T47D (cell line): ENCODE measurements at regions not wholly inside any gene's neighbourhood (a gene's known extent, or its start where the extent isn't known, plus 50 kb on each side); places are given as distances from the start of the nearest gene placed in this dataset.
"Not testable (repeated sequence)": the region's sequence is repeated elsewhere in the genome, so short reads cannot be mapped to it uniquely, and the experiment has no call there.

Experiments
- DNase-seq, 2 experiments: peaks; one replicate each; pipeline versions ENCODE4 v3.0.0 to v3.0.0-alpha.2; 2011 to 2012; ENCODE audit warnings: low read depth in 1 of 2, low spot score in 1 of 2
- JUND ChIP-seq: IDR thresholded peaks from 2 replicates; pipeline ENCODE4 v1.6.1; 2012; ENCODE audit warnings: low read depth
- in situ Hi-C: cut with HindIII; loops from 2 replicates; pipeline ENCODE4 v1.10.0; 2016; ENCODE audit warnings: low sequenced_read_pairs, low pct_unique_long_range_greater_than_20kb

- in situ Hi-C loops = no loop called here
- DNase-seq = no peak
- no peak for TF ChIP-seq JUND
These were observed 58.2 kb downstream of the SMIM38 start for GRCh38 chr11:69213964-69214363.

- in situ Hi-C loops = no loop called here
- no peak for DNase-seq
- TF ChIP-seq JUND = no peak
These were observed 59.5 kb downstream of the SMIM38 start for GRCh38 chr11:69215216-69215615.

DNA sequence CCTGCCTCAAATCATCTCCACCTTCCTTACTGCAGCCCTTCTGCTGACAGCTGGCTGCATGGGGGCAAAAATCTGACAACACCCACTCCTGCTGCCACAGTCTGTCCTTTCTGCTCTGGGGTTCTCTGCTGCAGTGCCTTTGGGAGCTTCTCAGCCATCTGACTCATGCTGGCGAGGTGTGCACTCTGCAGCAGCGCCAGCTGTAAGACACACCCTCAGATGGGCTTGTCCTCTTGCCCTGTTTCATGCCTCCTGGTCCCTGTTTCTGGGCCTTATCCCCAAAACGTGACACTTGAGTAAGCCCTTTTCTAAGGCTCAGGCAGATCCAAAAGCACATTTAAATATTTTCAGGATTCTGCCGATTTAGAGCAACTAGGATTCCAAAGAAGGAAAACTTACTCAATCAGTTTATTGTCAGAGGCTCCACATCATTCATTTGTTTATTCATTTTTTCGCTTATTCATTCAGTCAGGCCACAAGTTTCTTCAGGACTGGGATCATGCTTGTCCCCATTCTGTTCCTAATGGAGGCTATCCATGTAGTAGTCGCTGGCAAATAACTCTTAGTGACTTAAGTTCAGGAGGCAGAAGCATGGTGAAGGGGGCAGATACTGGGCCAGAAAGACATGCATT, 60.2 kb downstream of the SMIM38 start:
- in situ Hi-C loops = no loop called here
- TF ChIP-seq JUND = no peak
- DNase-seq = no peak

- no peak for DNase-seq
- TF ChIP-seq JUND = no peak
- in situ Hi-C loops = no loop called here
These were observed 60.9 kb downstream of the SMIM38 start for GRCh38 chr11:69216647-69217051.

DNA sequence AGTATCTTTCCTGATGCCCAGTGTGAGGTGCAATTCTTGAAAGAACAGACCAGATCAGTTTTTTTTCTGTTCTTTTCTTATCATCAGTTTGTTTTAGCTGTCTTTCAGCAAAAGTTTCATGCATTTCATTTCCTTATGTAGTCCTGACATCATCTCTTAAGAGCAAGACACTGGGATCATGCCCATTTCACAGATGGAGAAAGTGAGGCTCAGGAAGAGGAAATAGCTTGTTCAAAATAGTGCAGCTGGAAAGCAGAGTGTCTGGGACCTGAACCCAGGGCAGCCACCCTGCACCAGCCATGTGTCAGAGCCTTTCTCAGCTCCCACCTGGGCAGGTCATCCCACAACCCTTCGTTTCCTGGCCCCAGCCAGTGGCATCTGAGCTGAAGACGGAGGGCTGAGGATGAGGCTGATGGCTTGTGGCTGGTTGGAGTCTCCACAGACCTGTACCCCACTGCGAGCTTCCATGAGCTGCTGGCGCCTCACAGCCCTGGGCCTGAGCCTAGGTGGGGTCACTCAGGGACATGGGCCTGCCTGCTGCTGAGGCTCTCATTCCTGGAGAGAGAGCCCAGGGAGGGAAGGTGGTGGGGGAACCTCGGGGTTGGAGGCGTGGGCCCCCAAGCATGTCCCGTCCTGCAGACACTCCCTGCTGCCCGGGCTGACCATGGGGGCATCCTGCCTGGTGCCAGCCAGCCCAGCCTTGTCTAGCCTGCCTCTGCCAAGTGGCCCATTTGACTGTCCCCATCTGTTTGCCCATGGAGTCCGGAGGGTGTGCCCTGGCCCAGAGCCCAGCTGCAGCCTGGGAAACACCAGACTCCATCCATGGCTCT, 61.8 kb downstream of the SMIM38 start:
- in situ Hi-C loops = no loop called here
- no peak for TF ChIP-seq JUND
- no peak for DNase-seq

GRCh38 chr11:69218271-69218682, 62.5 kb downstream of the SMIM38 start:
- DNase-seq = no peak
- in situ Hi-C loops = no loop called here
- TF ChIP-seq JUND = no peak

GRCh38 chr11:69218946-69219720, 63.4 kb downstream of the SMIM38 start:
- DNase-seq = no peak
- TF ChIP-seq JUND = no peak
- in situ Hi-C loops = no loop called here

GRCh38 chr11:69219991-69220390, 64.3 kb downstream of the SMIM38 start:
- no peak for TF ChIP-seq JUND
- DNase-seq = no peak
- in situ Hi-C loops = no loop called here

DNA sequence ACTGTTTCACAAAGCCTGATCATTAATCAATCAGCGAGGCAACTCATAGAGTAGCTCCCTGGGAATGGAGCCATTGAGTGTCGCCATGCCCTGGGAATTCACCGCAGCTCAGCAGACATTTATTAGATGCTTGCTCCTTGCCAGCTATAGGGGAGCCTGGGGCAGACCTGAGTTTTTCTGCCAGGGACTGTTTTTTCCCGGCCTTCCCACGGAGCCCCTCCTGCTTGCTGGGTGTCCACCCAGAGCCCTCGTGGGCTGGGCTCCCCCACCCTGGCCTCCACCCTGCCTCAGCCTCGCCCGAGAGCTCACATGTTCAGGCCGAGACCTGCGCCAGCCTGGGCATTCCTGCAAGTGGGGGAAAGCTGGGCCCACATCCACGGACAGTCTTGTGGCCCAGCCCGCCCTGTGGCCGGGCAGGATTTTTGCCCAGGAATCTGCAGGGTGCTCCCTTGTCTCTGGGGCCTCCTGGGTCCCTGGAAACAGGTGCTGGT, 64.9 kb downstream of the SMIM38 start:
- no peak for TF ChIP-seq JUND
- in situ Hi-C loops = no loop called here
- DNase-seq = no peak

DNA sequence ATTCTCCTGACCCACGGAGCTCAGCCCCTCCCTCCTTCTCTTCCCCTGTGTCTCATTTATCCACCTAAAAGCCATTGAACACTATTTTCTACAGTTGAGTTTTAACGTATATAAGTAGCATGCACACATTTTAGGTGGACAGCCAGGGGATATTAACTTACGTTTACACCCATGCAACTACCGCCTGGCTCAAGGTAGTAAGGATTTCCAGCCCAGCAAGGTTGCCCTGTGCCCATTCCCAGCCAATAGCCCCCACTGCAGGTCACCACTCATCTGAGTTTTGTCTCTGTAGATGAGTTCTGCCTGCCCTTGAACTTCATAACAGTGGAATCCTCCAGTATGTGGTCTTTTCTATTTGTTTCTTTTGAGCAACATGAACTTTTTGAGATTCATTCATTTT, 65.4 kb downstream of the SMIM38 start:
- no peak for TF ChIP-seq JUND
- no peak for DNase-seq
- in situ Hi-C loops = no loop called here

- DNase-seq, in situ Hi-C loops: not testable (repeated sequence)
These were observed 65.9 kb downstream of the SMIM38 start for GRCh38 chr11:69221636-69222035.

DNA sequence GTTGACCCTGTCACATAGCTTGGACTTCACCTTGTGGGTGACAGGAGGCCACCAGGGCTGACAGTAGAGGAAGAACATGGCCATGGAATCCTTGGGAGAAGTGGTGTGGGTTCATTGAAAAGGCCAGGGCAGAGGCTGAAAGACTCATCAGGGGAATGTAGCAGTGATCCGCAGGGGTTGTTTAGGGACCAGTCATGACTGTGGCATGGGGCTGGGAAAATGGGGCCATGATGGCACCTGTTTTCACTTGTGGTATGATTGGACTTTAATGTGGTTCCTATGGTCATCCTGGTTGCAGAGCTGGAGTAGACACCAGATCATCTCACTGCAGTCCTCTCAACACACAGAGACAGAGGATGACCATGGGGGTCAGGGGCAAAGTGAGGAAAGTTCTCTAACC, 66.7 kb upstream of the MYEOV start:
- in situ Hi-C loops = no loop called here
- no peak for TF ChIP-seq JUND
- DNase-seq = no peak

- no peak for DNase-seq
- no peak for TF ChIP-seq JUND
- in situ Hi-C loops = no loop called here
These were observed 64.4 kb upstream of the MYEOV start for GRCh38 chr11:69229511-69229910.
